Endothelial cell of umbilical vein (primary cell): ENCODE measurements at regions not wholly inside any gene's neighbourhood (a gene's known extent, or its start where the extent isn't known, plus 50 kb on each side); places are given as distances from the start of the nearest gene placed in this dataset.

Experiments
- BruUV-seq: library from RNA; stranded (reverse); fragments of 400-500 nt; replicated peaks from 2 replicates; lab custom pipeline; 2021; lab: Mats Ljungman, UMichigan
- CTCF ChIA-PET: fragments of 300-600, 350-600 bp; sonication (Branson Sonifier 250); formaldehyde crosslinking; loops from one replicate; lab custom pipeline; 2021; ENCODE audit warnings: antibody characterized with exemption, inconsistent platforms; lab: Charles Lee
- POLR2A ChIA-PET: fragments of 300-600, 350-600 bp; sonication (Branson Sonifier 250); formaldehyde crosslinking; loops from one replicate; lab custom pipeline; 2021; ENCODE audit warnings: antibody characterized with exemption, inconsistent platforms; lab: Charles Lee
- DNase-seq: peaks from one replicate; pipeline ENCODE4 v3.0.0-alpha.2; 2011; ENCODE audit warnings: low read depth, low spot score
- FAIRE-seq: peaks from 2 replicates; lab custom pipeline; 2011; peaks lifted over from hg19 to GRCh38; lab: Jason Lieb, UNC
- H2AFZ ChIP-seq: 2 replicates; pipeline ENCODE4 v1.6.0; 2012; ENCODE audit warnings: low read depth, low read length, control low read depth, inconsistent platforms
- H3K27ac ChIP-seq: 2 replicates; pipeline ENCODE4 v1.5.1; 2011; ENCODE audit warnings: low read depth, mild to moderate bottlenecking, control low read depth, low read length, moderate library complexity; ENCODE audit not compliant: insufficient read depth
- H3K27me3 ChIP-seq, 2 experiments: 2 replicates each; pipeline versions ENCODE4 v1.6.0 to v1.6.1; 2011; ENCODE audit warnings: low read length in 2 of 2, mixed read lengths in 1 of 2; ENCODE audit not compliant: control insufficient read depth in 2 of 2, insufficient read depth in 2 of 2
- H3K36me3 ChIP-seq, 2 experiments: 2 replicates in 1 of 2; 3 replicates in 1 of 2; pipeline ENCODE4 v1.5.1; 2011; ENCODE audit warnings: low read length in 2 of 2, mild to moderate bottlenecking in 1 of 2, moderate library complexity in 1 of 2; ENCODE audit not compliant: control insufficient read depth in 2 of 2, insufficient read depth in 2 of 2; ENCODE audit errors: extremely low read depth in 1 of 2
- H3K4me1 ChIP-seq: 3 replicates; pipeline ENCODE4 v1.5.1; 2011; ENCODE audit warnings: mild to moderate bottlenecking, low read length; ENCODE audit not compliant: control insufficient read depth, insufficient read depth; ENCODE audit errors: extremely low read depth
- H3K4me2 ChIP-seq: 2 replicates; pipeline ENCODE4 v1.6.1; 2011; ENCODE audit warnings: low read length, control low read depth, mixed read lengths; ENCODE audit not compliant: insufficient read depth
- H3K4me3 ChIP-seq, 3 experiments: fragments of 200-600 bp in 1 of 3; sonication (generic), shearing (Covaris generic) in 1 of 3; replicated peaks in 1 of 3; 2 replicates each; pipeline ENCODE4 v1.5.1; 2011 to 2016; ENCODE audit warnings: control low read depth in 3 of 3, low read length in 3 of 3, mild to moderate bottlenecking in 2 of 3, inconsistent platforms in 1 of 3, low read depth in 1 of 3, moderate library complexity in 1 of 3; ENCODE audit not compliant: insufficient read depth in 1 of 3
- H3K79me2 ChIP-seq: 2 replicates; pipeline ENCODE4 v1.6.0; 2012; ENCODE audit warnings: low read length, inconsistent platforms; ENCODE audit not compliant: control insufficient read depth, insufficient read depth
- H3K9ac ChIP-seq: replicated peaks from 2 replicates; pipeline ENCODE3; 2011; ENCODE audit warnings: low read length, control low read depth; ENCODE audit not compliant: insufficient read depth; ENCODE audit errors: extremely low read depth
- H3K9me1 ChIP-seq: replicated peaks from 3 replicates; pipeline ENCODE4 v1.6.0; 2011; ENCODE audit warnings: mild to moderate bottlenecking, low read length; ENCODE audit not compliant: control insufficient read depth, insufficient read depth; ENCODE audit errors: extremely low read depth
- H3K9me3 ChIP-seq: replicated peaks from 2 replicates; pipeline ENCODE4 v1.5.1; 2012; ENCODE audit warnings: low read length, inconsistent platforms; ENCODE audit not compliant: control insufficient read depth, insufficient read depth
- H4K20me1 ChIP-seq: replicated peaks from 2 replicates; pipeline ENCODE3; 2011; ENCODE audit warnings: mild to moderate bottlenecking, low read length; ENCODE audit not compliant: control insufficient read depth, insufficient read depth; ENCODE audit errors: extremely low read depth
- CTCF ChIP-seq, 2 donors: IDR thresholded peaks; 1 replicate in 1 of 2; 2 replicates in 1 of 2; pipeline ENCODE4 v1.5.1; 2011; ENCODE audit warnings: low read length in 2 of 2, mild to moderate bottlenecking in 2 of 2, moderate library complexity in 2 of 2, control low read depth in 1 of 2, inconsistent platforms in 1 of 2, low read depth in 1 of 2; ENCODE audit not compliant: insufficient read depth in 1 of 2; ENCODE audit errors: extremely low read depth in 1 of 2
- EZH2 ChIP-seq: IDR thresholded peaks from 2 replicates; pipeline ENCODE4 v1.6.1; 2012; ENCODE audit warnings: borderline replicate concordance, low read depth, mild to moderate bottlenecking, moderate library complexity, low read length, inconsistent platforms; ENCODE audit not compliant: severe bottlenecking
- FOS ChIP-seq: IDR thresholded peaks from 2 replicates; pipeline ENCODE4 v1.6.1; 2011; ENCODE audit warnings: mild to moderate bottlenecking, low read length, moderate library complexity, borderline replicate concordance; ENCODE audit not compliant: insufficient read depth
- GATA2 ChIP-seq: IDR thresholded peaks from 2 replicates; pipeline ENCODE4 v1.7.0; 2011; ENCODE audit warnings: low read depth, mild to moderate bottlenecking, moderate library complexity, mixed read lengths, low read length; ENCODE audit not compliant: insufficient read length, insufficient read depth
- JUN ChIP-seq: IDR thresholded peaks from 2 replicates; pipeline ENCODE4 v1.6.1; 2011; ENCODE audit warnings: borderline replicate concordance, low read depth; ENCODE audit not compliant: insufficient read length, insufficient read depth
- MAX ChIP-seq: IDR thresholded peaks from 2 replicates; pipeline ENCODE4 v1.6.1; 2011; ENCODE audit not compliant: insufficient read depth, insufficient read length
- MYC ChIP-seq: IDR thresholded peaks from one replicate; pipeline ENCODE4 v1.6.1; 2011; ENCODE audit warnings: mild to moderate bottlenecking, low read depth, low read length
- POLR2A ChIP-seq: IDR thresholded peaks from 2 replicates; pipeline ENCODE4 v1.6.1; 2012; ENCODE audit warnings: low read depth, mild to moderate bottlenecking, control low read depth, low read length
- POLR2AphosphoS5 ChIP-seq: IDR thresholded peaks from 2 replicates; pipeline ENCODE4 v1.6.1; 2012; ENCODE audit warnings: low read depth, mild to moderate bottlenecking, control low read depth, low read length, moderate library complexity; ENCODE audit not compliant: insufficient read depth
- dilution Hi-C: fragments of 300-500 bp; cut with MboI; formaldehyde crosslinking; loops from one replicate; pipeline ENCODE4 v1.15.0; 2019; ENCODE audit warnings: low sequenced_read_pairs; ENCODE audit not compliant: extremely low pct_ligation_motif_present
- intact Hi-C: fragments of 100-400 bp; cut with micrococcal nuclease; formaldehyde crosslinking; loops from one replicate; pipeline ENCODE4 v1.10.0; 2022

- H3K9me1 ChIP-seq, result no peaks in the 10 kb centered on the region
- H3K79me2 ChIP-seq, result no peaks in the 10 kb centered on the region
- no peaks in the 10 kb centered on the region for H3K4me1 ChIP-seq
- dilution Hi-C loops, result no loop called here
- H3K9ac ChIP-seq, result no peak overlapping the region
- BruUV-seq, result no TSS peak
- H2AFZ ChIP-seq, result no peak overlapping the region
- intact Hi-C loops, result no loop called here
- H3K36me3 ChIP-seq, result no peaks in the 10 kb centered on the region
- TF ChIP-seq MAX, result no peak
- no peak for TF ChIP-seq EZH2
- TF ChIP-seq FOS, result no peak
- no peak for TF ChIP-seq GATA2
- TF ChIP-seq JUN, result no peak
- TF ChIP-seq POLR2A, result no peak
- TF ChIP-seq MYC, result no peak
- no peak for TF ChIP-seq POLR2AphosphoS5
- no peak for TF ChIP-seq CTCF (IDR thresholded peaks at IDR 0.05; ENCODE audit: extremely low read depth in 1 of 2, insufficient read depth in 1 of 2, low read depth in 1 of 2, low read length in 2 of 2)
- H3K4me2 ChIP-seq, result no peak overlapping the region
- no peak overlapping the region for H3K27ac ChIP-seq
- H4K20me1 ChIP-seq, result no peaks in the 10 kb centered on the region
- peaks cover 17 to 20% of the 10 kb centered on the region in 2 experiments for H3K27me3 ChIP-seq
- FAIRE-seq, result no peak
- no peaks in the 10 kb centered on the region for H3K9me3 ChIP-seq
- no peak for DNase-seq
- CTCF ChIA-PET, result no interaction called here
- no peak overlapping the region for H3K4me3 ChIP-seq
- POLR2A ChIA-PET, result no interaction called here
Observed at GRCh38 chr1:47596328-47596727, 158.5 kb downstream of the FOXD2 start.
